Gastroesophageal sphincter (tissue), 3 donors: ENCODE measurements at regions not wholly inside any gene's neighbourhood (a gene's known extent, or its start where the extent isn't known, plus 50 kb on each side); places are given as distances from the start of the nearest gene placed in this dataset.

Experiments used
- CTCF ChIP-seq, 4 experiments: fragments of 200-600 bp in 2 of 4; fragments of 450-650 bp in 2 of 4; sonication (generic) in 1 of 4; IDR thresholded peaks; one replicate each; pipeline ENCODE4 v1.5.1; 2017 to 2019; ENCODE audit warnings: antibody characterized with exemption in 4 of 4, mild to moderate bottlenecking in 2 of 4, moderate library complexity in 2 of 4
- EP300 ChIP-seq: sonication (generic); formaldehyde crosslinking; IDR thresholded peaks from one replicate; pipeline ENCODE4 v1.6.1; 2017; ENCODE audit warnings: antibody characterized with exemption, mild to moderate bottlenecking
- POLR2A ChIP-seq, 2 donors: fragments of 450-650 bp; IDR thresholded peaks; one replicate each; pipeline ENCODE4 v1.6.1; 2017; ENCODE audit warnings: antibody characterized with exemption in 2 of 2, mild to moderate bottlenecking in 2 of 2, moderate library complexity in 1 of 2
- POLR2AphosphoS5 ChIP-seq: sonication (generic); formaldehyde crosslinking; IDR thresholded peaks from one replicate; pipeline ENCODE4 v1.6.1; 2017; ENCODE audit warnings: antibody characterized with exemption

GRCh38 chr16:22668318-22668717 is 145.6 kb upstream of the HS3ST2 start:
- TF ChIP-seq CTCF (IDR thresholded peaks at IDR 0.05) (no peak), POLR2AphosphoS5 (no peak), EP300 (no peak), POLR2A (IDR thresholded peaks at IDR 0.05) (no peak)
